AG08395 (cell line): ENCODE measurements at regions not wholly inside any gene's neighbourhood (a gene's known extent, or its start where the extent isn't known, plus 50 kb on each side); places are given as distances from the start of the nearest gene placed in this dataset.
A peak's percentile ranks its signal among the peaks of the same experiment; 100 is the strongest.
"Not testable (repeated sequence)": the region's sequence is repeated elsewhere in the genome, so short reads cannot be mapped to it uniquely, and the experiment has no call there.

Experiments
- DNase-seq: peaks from one replicate; pipeline ENCODE4 v3.0.0; 2012; ENCODE audit warnings: mixed read lengths, low spot score

DNA sequence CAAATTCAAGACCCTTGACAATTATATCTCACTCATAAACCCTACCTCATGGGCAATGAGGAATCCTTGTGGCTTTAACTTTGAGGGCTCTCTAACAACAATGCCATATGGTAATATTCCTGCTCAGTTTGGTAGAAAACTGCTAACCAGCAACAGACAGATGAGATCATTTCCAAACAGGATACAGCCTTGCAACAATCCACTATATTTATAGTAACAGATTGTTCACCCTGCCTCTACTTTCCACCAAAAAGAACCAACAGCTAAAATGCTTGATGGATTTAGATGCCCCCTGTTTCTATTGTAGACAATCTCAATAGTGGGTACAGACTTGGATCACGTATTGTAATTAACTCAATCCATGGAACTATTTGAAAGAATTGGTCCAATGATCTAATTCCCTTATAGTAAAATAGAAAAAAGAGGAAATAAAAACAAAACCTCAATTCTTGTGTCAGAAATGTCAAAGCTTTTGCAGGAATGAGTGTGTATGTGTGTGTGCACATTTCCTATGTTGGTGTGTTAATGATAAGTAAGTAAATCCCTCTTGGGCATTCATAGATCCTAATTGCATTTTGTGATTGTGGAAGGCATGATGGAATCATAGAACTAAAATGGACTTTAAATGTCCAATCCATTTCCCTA lies 100.0 kb upstream of the EDEM3 start:
- peak; percentile 62 for DNase-seq

DNA sequence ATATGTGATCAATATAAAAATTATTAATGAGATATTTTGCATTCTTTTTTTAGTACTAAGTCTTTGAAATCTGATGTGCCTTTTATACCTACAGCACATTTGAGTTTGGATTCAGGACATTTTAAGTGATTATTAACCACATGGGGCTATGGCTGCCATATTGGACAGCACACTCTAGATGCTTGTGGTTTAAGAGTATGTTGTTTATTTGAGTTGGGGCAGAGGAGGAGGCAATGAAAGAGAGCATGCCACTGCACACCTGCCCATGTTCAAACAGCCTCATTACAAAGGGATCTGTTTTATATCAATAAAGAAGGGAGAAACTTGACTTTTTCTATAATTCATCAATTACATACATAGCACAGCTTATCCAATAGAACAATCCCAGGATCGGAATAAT lies 99.4 kb upstream of the EDEM3 start:
- no peak for DNase-seq

GRCh38 chr1:184851822-184852746 lies 97.4 kb upstream of the EDEM3 start:
- DNase-seq, result no peak

DNA sequence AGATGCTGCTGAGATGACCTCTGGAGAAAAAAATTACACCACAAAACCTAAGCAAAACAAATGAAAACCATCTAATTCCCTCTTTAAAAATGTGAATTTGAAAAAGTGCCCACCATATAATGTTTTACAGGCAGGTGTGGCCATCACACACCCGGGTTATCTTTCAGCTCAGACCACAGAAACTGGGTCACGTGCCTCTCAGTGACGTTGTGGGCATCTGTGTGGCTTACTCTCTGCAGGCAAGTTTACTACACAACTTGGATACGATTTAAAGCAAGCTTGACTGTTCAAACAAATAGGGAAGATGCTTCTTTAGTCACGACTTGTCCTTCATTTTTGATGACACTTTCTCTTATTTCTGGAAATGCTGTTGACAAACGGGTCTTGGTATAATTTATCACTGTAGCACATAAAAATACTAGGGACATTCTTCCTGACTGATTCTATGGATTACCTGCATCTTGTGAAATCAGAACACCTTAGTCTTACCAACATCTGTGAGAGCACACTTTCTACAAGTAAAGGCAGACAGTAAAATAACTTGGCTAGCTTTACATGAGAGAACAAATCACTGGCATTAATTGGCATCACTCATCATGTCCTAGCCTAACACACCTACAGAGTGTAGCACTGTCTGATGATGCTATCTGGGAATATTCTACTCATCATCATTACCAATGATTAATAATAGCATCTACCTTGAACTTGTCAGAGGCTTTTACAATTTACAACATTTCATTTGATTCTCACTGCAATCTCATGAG lies 89.3 kb upstream of the EDEM3 start:
- no peak for DNase-seq

- DNase-seq, result no peak
These were observed 85.9 kb upstream of the EDEM3 start for GRCh38 chr1:184840596-184840995.

GRCh38 chr1:184838504-184838951 lies 83.9 kb upstream of the EDEM3 start:
- DNase-seq, result peak; percentile 97

DNA sequence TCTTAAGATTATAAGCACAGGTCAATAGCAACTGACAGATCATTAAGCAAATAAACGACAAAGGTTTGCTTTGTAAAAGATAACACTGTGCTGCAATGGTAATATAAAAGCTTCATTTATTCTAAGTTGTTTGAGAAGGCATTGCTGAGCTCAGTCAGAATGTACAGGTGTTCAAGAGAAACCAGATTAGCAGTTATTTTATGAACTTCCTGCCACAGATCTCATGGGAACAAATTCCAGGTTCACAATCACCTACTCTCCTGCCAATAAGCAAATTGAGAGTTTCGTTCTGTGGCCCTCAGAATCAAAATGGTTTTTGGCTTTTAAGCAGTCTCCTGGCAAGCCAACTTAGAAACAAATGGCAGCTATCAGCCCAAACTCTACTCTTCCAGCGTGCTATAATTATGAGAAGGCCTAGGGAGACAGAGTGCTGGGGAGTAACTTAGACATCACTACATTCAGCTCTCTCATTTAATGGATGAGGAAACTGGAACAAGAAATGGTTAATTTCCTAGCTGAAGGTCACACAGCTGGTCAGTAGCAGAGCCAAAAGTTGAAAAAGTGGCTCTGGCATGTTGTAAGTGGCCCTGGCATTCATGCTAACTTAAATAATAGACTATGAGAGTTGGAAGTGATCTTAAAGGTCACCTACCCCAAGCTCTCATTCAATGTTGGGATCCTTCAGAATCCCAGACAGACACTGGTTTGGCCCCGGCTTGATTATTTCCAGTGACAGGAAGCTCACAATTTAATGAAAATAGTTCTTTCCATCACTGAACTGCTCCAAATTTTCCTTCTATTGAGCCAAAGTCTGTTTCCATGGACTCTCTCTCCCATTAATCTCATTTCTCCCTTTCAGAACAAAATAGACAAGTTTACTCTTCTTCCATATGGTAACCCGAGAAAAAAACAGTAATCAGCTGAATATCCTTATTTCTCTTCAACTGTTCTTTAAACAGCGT lies 82.6 kb upstream of the EDEM3 start:
- DNase-seq, result no peak

DNA sequence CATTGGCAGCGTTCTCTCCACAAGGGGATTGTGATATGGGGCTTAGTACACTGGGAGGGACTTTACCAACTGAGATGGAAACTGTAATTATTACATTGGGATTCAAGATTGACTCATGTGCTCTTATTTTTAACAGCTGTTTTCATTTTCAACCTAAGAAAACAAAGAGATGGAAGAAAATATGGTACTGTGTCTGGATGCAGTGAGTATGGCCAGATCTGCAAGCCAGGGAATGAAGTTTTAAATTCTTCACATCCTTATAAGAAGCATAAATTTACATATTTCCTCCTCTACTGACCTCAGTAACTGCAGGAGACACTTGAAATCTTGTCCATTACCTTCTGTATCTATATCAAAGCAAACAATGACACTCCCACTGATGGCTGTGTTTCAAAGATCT lies 81.5 kb upstream of the EDEM3 start:
- DNase-seq, result peak; percentile 37

DNA sequence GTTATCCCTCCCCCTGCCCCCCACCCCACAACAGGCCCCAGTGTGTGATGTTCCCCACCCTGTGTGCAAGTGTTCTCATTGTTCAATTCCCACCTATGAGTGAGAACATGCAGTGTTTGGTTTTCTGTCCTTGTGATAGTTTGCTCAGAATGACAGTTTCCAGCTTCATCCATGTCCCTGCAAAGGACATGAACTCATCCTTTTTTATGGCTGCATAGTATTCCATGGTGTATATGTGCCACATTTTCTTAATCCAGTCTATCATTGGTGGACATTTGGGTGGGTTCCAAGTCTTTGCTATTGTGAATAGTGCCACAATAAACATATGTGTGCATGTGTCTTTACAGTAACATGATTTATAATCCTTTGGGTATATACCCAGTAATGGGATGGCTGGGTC lies 79.3 kb upstream of the EDEM3 start:
- DNase-seq, result not testable (repeated sequence)

DNA sequence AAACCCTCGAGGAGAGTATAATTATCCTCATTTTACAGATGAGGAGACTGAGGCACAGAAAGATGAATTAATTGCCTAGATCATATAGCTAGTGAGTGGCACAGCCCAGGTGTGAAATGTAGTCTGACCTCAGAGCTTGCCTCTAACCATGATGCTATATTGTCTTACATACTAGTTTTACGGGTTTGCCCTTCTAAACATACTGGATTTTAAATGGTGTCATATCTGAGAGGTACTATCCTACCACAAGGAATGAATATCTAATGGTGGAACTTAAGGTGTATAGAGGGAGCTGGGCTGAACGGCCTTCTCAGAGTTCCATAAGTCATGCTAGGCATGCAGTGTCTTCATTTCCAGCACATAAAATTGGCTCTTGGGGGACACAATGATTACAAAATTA lies 77.9 kb upstream of the EDEM3 start:
- no peak for DNase-seq

GRCh38 chr1:184829496-184829895 lies 74.8 kb upstream of the EDEM3 start:
- DNase-seq, result not testable (repeated sequence)

GRCh38 chr1:184828369-184828717 lies 73.7 kb upstream of the EDEM3 start:
- no peak for DNase-seq

DNA sequence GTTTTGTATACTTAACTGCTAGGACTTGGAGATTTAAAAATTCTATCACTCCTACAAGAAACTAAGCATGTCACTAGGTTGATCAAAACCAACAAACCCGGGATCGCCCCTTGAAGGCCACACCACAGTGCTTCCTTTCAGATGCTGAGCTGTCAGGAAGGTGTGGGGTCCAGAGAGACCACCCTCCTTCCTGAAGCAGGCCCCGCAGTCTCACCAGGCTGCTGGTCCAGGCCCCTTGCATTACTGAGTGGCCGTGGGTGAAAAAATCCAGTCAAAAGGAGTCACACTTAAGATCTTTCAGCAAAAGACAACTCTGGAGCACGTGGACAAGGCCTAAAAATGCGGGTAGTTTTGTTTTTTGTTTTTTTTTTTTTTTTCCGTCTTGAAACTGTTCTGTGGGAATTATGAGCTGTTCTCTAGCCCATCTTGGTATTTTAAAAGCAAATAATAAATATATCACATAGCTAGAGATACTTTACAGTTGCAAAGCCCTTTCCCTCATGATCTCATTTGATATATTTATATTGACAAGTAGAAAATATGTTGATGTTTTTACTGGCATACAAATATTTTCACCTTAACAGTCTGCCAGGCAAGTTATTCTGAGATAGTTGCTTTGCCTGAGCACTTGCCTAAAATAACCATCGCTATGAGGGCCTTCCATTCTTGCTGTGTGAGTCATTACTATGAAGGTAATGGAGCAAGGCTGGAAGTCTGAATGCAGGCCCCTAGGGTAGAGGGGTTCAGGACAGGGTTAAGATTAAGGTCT lies 73.1 kb upstream of the EDEM3 start:
- peak; percentile 53 for DNase-seq

DNA sequence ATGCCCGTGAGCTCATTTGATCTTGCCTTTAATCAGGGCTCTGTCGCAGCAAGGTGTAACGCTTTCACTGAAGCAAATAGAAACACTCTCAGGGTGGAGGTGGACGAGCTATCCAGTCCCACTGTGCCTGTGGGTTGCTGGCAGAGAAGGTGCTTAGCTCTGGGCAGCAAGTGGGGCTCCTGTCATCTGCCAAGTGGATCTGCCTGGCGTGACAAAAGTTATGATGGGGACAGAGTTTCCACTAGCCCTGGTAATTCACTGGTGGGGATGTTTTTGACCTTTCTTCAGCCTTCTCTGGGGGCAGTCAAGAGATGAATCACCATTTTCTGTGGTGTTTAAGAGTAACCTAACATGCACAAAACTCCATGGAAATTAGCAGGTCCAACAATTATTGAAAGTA lies 71.3 kb upstream of the EDEM3 start:
- no peak for DNase-seq

DNA sequence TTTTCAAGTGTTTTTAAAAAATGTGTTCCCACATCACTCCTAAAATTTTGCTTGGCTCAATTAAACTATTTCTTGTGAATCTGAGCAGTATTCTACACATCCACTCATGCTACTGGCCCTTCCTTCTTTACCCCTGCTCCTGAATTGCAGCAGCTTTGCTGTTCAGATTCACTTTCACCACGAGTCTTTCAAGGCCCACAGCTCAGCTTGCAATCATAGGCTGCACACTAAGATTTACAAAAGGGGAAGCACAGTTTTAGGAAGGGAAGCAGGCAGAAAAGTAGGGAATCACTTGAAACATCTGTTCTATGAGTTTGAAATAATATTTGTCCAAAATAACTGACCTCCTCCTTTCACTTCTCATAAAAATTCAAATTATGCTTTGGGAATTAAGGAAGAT lies 70.9 kb upstream of the EDEM3 start:
- DNase-seq, result no peak

GRCh38 chr1:184824691-184825323 lies 70.1 kb upstream of the EDEM3 start:
- DNase-seq, result no peak

- no peak for DNase-seq
These were observed 68.4 kb upstream of the EDEM3 start for GRCh38 chr1:184823080-184823479.

- no peak for DNase-seq
These were observed 67.6 kb upstream of the EDEM3 start for GRCh38 chr1:184822267-184822666.

DNA sequence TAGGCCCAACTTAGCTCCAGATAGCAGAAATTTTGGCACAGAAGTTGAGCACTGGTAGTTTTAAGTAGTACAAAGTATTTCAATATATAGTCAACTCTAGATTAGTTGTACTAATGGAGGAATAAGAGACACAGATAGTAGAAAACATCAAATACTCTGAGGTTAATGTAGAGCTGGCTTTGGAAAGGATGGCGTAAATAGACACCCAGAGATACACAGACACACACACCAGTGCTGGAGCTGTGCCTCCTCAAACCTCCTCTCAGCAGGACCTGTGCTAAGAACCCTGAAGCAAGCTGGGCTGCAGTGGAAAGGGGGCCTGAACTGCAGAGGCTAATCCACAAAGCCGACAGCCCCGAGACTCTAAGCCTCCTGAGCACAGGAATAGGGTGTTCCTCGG lies 67.0 kb upstream of the EDEM3 start:
- DNase-seq, result no peak

DNA sequence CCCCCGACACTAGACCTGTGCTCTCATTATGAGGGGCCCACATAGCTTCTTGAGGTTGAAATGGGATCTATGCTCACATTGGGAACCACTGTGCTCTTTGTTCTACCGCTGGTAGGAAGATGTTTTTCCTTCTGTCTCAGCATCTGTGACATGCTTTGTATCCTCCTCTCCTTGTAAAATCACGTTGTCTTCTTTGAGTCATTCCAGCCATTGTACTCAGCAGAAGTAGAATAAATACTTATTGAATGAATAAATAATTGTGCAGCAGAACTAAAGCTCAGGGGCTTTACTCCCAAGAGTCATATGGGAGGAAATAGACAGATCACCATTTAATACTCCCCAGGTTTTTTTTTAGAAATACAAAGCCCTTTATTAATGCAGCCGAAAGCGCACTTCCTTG lies 66.3 kb upstream of the EDEM3 start:
- DNase-seq, result no peak
